Subcutaneous abdominal adipose tissue (tissue), 5 donors: ENCODE measurements at regions not wholly inside any gene's neighbourhood (a gene's known extent, or its start where the extent isn't known, plus 50 kb on each side); places are given as distances from the start of the nearest gene placed in this dataset.
"Not testable (repeated sequence)": the region's sequence is repeated elsewhere in the genome, so short reads cannot be mapped to it uniquely, and the experiment has no call there.

ENCODE experiments used
- H3K27ac ChIP-seq: one replicate; pipeline ENCODE4 v1.7.0; 2013; ENCODE audit warnings: low read depth, mild to moderate bottlenecking, inconsistent platforms, low read length, moderate library complexity
- H3K27me3 ChIP-seq, 5 donors: one replicate each; pipeline ENCODE4 v1.7.0; 2013; ENCODE audit warnings: low read length in 5 of 5, inconsistent platforms in 1 of 5; ENCODE audit not compliant: control insufficient read depth in 5 of 5, insufficient read depth in 4 of 5
- H3K36me3 ChIP-seq, 5 donors: one replicate each; pipeline ENCODE4 v1.7.0; 2013; ENCODE audit warnings: low read length in 5 of 5; ENCODE audit not compliant: control insufficient read depth in 5 of 5, insufficient read depth in 5 of 5
- H3K4me1 ChIP-seq, 5 donors: one replicate each; pipeline ENCODE4 v1.7.0; 2013; ENCODE audit warnings: low read length in 5 of 5, mild to moderate bottlenecking in 3 of 5, moderate library complexity in 1 of 5; ENCODE audit not compliant: control insufficient read depth in 5 of 5, insufficient read depth in 5 of 5
- H3K4me3 ChIP-seq, 5 donors: one replicate each; pipeline ENCODE4 v1.7.0; 2013; ENCODE audit warnings: low read length in 5 of 5, low read depth in 1 of 5
- H3K9ac ChIP-seq, 5 donors: one replicate each; pipeline ENCODE4 v1.7.0; 2013; ENCODE audit warnings: low read length in 5 of 5, mild to moderate bottlenecking in 4 of 5, moderate library complexity in 3 of 5
- H3K9me3 ChIP-seq, 5 donors: one replicate each; pipeline ENCODE4 v1.7.0; 2013; ENCODE audit warnings: low read length in 5 of 5; ENCODE audit not compliant: control insufficient read depth in 5 of 5
- donor health status: healthy.
- donor health status: healthy.
- donor health status: healthy.
- donor health status: healthy.
- donor health status: healthy.

DNA sequence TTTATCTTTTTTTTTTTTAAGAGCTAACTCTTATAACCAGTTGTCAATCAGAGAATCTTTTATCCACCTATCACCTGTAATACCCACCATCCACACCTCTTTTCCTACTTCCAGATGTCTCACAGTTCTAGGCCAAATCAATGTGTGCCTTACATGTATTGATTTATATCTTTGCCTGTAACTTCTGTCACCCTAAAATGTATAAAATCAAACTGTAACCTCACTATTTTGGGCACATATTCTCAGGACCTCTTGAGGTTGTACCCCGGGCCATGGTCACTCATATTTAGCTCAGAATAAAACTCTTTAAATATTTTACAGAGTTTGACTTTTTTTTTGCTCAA lies 404.7 kb upstream of the RORB start:
- H3K4me3 ChIP-seq = no peak overlapping the region
- H3K9me3 ChIP-seq = no peaks in the 10 kb centered on the region
- no peaks in the 10 kb centered on the region for H3K4me1 ChIP-seq
- H3K27me3 ChIP-seq = no peaks in the 10 kb centered on the region
- H3K36me3 ChIP-seq = no peaks in the 10 kb centered on the region
- no peak overlapping the region for H3K9ac ChIP-seq
- no peak overlapping the region for H3K27ac ChIP-seq

DNA sequence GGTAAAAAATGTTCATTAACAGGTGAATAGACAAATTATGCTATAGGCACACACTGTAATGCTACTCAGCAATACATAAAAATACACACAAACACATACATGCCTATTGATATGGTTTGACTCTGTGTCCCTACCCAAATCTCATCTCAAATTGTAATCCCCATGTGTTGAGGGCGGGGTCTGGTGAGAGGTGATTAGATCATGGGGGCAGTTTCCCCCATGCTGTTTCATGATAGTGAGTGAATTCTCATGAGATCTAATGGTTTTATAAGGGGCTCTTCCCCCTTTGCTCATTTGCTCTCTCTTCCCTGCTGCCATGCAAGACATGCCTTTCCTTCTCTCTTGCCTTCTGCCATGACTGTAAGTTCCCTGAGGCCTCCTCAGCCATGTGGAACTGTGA lies 403.1 kb upstream of the RORB start:
- not testable (repeated sequence) for H3K9ac ChIP-seq, H3K9me3 ChIP-seq, H3K4me3 ChIP-seq, H3K27me3 ChIP-seq, H3K27ac ChIP-seq, H3K4me1 ChIP-seq, H3K36me3 ChIP-seq

DNA sequence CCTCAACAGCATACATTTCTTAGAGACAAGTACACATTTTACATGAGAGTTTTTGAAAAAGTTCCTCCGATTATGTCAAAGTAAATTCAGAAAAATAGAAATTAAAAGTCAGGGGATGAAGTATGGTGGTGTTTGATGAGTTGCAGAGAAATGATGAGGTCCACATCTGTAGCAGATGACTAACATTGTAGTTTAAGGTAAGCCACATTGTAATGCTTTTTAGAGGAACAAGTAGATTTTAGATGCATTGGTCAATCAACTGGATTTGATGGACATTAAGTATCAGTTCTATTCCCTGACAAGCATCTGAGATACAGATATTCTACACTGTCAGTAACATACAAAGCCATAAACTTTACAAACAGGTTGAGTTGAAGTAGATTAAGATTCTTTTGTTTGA lies 402.4 kb upstream of the RORB start:
- H3K9ac ChIP-seq = no peak overlapping the region
- no peak overlapping the region for H3K4me3 ChIP-seq
- H3K9me3 ChIP-seq = no peaks in the 10 kb centered on the region
- H3K27ac ChIP-seq = no peak overlapping the region
- H3K36me3 ChIP-seq = no peaks in the 10 kb centered on the region
- no peaks in the 10 kb centered on the region for H3K4me1 ChIP-seq
- no peaks in the 10 kb centered on the region for H3K27me3 ChIP-seq

DNA sequence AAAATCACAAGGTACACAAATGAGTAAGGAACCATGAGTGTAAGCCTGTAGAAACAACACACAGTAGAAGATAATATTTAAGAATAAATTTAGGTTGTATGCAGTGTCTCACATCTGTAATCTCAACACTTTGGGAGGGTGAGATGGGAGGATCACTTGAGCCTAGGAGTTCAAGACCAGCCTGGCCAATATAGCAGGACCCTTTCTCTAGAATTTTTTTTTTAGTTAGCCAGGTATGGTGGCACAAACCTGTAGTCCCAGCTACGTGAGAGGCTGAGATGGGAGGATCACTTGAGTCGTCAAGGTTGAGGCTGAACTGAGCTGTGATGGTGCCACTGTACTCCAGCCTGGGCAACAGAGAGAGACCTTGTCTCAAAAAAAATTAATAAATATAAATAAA lies 401.2 kb upstream of the RORB start:
- no peak overlapping the region for H3K27ac ChIP-seq
- no peak overlapping the region for H3K9ac ChIP-seq
- no peaks in the 10 kb centered on the region for H3K36me3 ChIP-seq
- no peaks in the 10 kb centered on the region for H3K4me1 ChIP-seq
- no peaks in the 10 kb centered on the region for H3K27me3 ChIP-seq
- H3K9me3 ChIP-seq = no peaks in the 10 kb centered on the region
- H3K4me3 ChIP-seq = no peak overlapping the region

DNA sequence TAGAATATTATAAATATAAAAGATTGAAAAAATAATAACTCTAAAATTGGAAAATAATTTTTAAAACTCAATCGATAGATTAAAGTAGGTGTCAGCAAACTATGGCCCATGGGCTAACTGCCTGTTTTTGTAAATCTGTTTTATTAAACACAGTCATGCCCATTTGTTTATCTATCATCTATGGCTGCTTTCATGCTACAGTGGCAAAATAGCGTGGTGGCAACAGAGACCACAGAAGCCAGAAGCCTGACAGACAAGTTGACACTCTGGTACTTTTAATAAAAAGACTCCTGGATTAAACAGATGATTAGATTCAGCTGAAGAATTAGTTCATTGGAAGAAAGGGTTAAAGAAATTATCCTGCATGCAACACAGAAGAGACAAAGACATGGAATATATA lies 400.7 kb upstream of the RORB start:
- no peak overlapping the region for H3K27ac ChIP-seq
- H3K4me1 ChIP-seq = no peaks in the 10 kb centered on the region
- no peak overlapping the region for H3K4me3 ChIP-seq
- H3K27me3 ChIP-seq = no peaks in the 10 kb centered on the region
- no peak overlapping the region for H3K9ac ChIP-seq
- no peaks in the 10 kb centered on the region for H3K9me3 ChIP-seq
- H3K36me3 ChIP-seq = no peaks in the 10 kb centered on the region

DNA sequence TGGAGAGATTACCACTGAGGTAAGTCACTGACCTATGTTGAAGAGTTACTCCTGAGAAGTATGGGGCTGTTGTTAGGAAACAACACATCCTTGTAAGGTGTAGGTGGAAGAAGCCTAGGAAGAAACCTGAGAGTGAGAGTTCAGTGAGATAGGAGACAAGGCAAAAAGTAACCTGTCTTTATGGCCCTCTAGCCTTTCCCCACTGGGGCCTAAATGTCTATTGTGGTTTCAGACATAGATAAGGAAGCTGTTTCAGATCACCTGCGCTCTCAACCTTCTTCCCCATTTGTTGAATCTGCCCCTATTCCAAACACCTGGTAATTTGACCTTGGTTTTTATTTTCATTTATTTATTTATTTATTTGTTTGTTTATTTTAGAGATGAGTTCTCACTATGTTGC lies 397.1 kb upstream of the RORB start:
- no peaks in the 10 kb centered on the region for H3K4me1 ChIP-seq
- H3K9ac ChIP-seq = no peak overlapping the region
- no peaks in the 10 kb centered on the region for H3K27me3 ChIP-seq
- no peak overlapping the region for H3K4me3 ChIP-seq
- no peak overlapping the region for H3K27ac ChIP-seq
- H3K36me3 ChIP-seq = no peaks in the 10 kb centered on the region
- no peaks in the 10 kb centered on the region for H3K9me3 ChIP-seq

DNA sequence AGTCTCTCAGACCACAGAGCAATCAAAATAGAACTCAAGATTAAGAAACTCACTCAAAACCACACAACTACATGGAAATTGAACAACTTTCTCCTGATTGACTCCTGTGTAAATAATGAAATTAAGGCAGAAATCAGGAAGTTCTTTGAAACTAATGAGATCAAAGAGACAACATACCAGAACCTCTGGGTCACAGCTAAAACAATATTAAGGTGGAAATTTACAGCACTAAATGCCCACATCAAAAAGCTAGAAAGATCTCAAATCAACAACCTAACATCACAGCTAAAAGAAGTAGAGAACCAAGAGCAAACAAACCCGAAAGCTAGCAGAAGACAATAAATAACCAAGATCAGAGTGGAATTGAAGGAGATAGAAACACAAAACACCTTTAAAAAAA lies 395.0 kb upstream of the RORB start:
- not testable (repeated sequence) for H3K27me3 ChIP-seq, H3K4me1 ChIP-seq, H3K4me3 ChIP-seq, H3K27ac ChIP-seq, H3K9ac ChIP-seq, H3K9me3 ChIP-seq, H3K36me3 ChIP-seq

DNA sequence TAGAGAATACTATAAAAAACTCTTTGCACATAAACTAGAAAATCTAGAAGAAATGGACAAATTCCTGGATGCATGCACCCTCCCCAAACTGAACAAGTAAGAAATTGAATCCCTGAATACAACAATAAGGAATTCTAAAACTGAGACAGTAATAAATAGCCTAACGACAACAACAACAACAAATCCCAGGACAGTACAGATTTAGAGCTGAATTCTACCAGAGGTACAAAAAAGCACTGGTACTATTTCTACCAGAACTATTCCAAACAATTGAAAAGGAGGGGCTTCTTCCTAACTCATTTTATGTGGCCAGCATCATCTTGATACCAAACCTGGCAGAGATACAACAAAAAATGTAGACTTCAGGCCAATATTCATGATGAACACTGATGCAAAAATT lies 394.4 kb upstream of the RORB start:
- Histone ChIP-seq H3K36me3 (no peaks in the 10 kb centered on the region), H3K9me3 (no peaks in the 10 kb centered on the region), H3K9ac (no peak overlapping the region), H3K27ac (no peak overlapping the region), H3K4me1 (no peaks in the 10 kb centered on the region), H3K27me3 (no peaks in the 10 kb centered on the region), H3K4me3 (no peak overlapping the region)

DNA sequence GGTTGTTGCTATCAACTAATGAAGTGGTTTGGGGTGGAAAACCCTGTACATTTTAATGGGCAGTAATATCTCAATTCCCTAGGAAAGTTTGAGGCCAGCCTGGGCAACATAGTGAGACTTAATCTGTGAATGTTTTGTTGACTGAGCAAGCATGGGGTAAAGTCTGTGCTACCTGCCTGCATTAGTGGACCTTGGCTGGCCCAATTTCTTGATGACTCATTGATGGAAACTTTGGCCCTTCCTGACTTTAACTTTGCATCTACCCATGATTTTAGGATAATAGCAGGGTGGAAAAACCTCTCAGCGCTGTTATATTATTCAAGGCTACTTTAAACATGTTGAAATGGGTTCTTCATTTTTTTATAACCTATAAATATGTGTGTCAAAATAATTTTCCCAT lies 389.4 kb upstream of the RORB start:
- no peak overlapping the region for H3K27ac ChIP-seq
- H3K36me3 ChIP-seq = no peaks in the 10 kb centered on the region
- H3K9ac ChIP-seq = no peak overlapping the region
- H3K4me1 ChIP-seq = no peaks in the 10 kb centered on the region
- no peaks in the 10 kb centered on the region for H3K9me3 ChIP-seq
- H3K4me3 ChIP-seq = no peak overlapping the region
- no peaks in the 10 kb centered on the region for H3K27me3 ChIP-seq

DNA sequence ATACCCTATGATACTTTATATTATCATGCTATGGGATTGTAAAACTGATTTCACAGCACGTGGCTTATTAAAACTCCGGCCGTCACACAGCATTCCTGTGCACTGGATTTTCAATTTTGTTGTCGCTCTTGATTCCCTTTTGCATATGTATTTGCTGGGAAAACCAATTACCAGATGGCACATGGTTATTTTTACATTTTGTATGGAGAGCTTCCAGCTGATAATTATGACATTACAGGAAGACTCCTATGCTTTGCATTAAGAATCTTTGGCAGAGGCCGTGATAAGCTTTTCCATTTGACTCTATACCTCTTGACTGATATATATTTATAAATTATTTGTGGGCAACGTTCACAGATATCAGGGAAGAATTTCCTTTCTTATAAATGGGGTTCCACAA lies 381.2 kb upstream of the RORB start:
- Histone ChIP-seq H3K27ac (no peak overlapping the region), H3K9me3 (no peaks in the 10 kb centered on the region), H3K4me1 (no peaks in the 10 kb centered on the region), H3K9ac (no peak overlapping the region), H3K27me3 (no peaks in the 10 kb centered on the region), H3K4me3 (no peak overlapping the region), H3K36me3 (no peaks in the 10 kb centered on the region)

DNA sequence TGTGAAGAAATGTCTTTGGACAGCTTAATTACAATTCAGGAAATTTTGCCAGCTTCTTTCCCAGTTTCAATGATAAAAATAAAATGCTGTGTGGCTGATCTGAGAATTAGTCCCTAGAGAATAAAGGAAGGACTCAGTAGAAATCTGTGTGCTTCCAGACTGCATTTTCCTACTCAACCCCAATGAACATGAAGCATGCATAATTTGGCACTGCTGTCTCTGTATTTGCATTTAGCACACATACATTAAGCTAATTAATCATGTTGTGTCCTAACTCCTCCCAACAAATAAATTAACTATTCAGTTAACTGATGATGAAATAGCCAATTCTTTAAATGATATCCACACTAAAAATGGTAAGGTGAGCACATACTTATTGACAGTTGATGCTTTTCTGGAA lies 380.0 kb upstream of the RORB start:
- no peaks in the 10 kb centered on the region for H3K9me3 ChIP-seq
- H3K27me3 ChIP-seq = no peaks in the 10 kb centered on the region
- no peak overlapping the region for H3K9ac ChIP-seq
- H3K4me3 ChIP-seq = no peak overlapping the region
- H3K4me1 ChIP-seq = no peaks in the 10 kb centered on the region
- no peaks in the 10 kb centered on the region for H3K36me3 ChIP-seq
- no peak overlapping the region for H3K27ac ChIP-seq
